ENCODE measurements at regions not wholly inside any gene's neighbourhood (a gene's known extent, or its start where the extent isn't known, plus 50 kb on each side); places are given as distances from the start of the nearest gene placed in this dataset.

DNA sequence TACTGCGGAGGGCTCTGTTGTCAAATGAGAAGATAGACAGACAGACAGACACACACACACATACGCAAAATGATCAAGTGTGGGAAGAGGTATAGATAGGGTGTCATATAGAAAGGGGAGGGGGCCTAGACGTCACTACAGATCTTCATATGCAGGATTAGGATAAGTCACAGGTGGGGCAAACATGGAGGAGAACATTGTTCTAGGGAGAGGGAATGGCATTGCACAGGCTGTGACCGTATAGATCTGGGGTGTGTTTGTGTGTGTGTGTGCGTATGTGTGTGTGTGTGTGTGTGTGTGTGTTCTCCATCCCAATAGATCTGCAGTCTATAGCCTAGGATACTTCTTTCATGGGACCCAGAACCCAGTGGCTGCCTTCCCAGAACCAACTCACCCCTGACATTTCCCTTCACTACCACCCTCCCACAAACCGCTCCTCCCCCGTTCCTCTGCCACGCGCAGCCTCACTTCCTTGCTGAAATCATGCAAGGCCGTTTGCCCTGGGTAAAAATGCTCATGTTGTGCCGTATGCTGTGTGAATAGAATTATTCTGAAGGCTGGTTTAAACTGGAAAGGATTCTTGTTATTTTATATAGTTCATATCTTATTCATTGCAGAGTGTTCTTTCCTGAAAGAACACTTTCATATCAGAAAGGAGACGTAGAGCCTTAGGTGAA is 50.5 kb upstream of the CCL1 start:
- TF ChIP-seq POLR2A (IDR thresholded peaks at IDR 0.05) (no peak), POLR2AphosphoS5 (IDR thresholded peaks at IDR 0.05) (no peak)
- TF ChIP-seq, protein P1, sequence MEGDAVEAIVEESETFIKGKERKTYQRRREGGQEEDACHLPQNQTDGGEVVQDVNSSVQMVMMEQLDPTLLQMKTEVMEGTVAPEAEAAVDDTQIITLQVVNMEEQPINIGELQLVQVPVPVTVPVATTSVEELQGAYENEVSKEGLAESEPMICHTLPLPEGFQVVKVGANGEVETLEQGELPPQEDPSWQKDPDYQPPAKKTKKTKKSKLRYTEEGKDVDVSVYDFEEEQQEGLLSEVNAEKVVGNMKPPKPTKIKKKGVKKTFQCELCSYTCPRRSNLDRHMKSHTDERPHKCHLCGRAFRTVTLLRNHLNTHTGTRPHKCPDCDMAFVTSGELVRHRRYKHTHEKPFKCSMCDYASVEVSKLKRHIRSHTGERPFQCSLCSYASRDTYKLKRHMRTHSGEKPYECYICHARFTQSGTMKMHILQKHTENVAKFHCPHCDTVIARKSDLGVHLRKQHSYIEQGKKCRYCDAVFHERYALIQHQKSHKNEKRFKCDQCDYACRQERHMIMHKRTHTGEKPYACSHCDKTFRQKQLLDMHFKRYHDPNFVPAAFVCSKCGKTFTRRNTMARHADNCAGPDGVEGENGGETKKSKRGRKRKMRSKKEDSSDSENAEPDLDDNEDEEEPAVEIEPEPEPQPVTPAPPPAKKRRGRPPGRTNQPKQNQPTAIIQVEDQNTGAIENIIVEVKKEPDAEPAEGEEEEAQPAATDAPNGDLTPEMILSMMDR (IDR thresholded peaks at IDR 0.05 in 8 of 11, conservative IDR thresholded peaks at IDR 0.05 in 3 of 11) = no peak
